ENCODE measurements at regions not wholly inside any gene's neighbourhood (a gene's known extent, or its start where the extent isn't known, plus 50 kb on each side); places are given as distances from the start of the nearest gene placed in this dataset.
"Not testable (repeated sequence)": the region's sequence is repeated elsewhere in the genome, so short reads cannot be mapped to it uniquely, and the experiment has no call there.

- no peak for DNase-seq (ENCODE audit: low spot score)
Measured at GRCh38 chr10:16231734-16232435, 204.9 kb upstream of the PTER start.

DNA sequence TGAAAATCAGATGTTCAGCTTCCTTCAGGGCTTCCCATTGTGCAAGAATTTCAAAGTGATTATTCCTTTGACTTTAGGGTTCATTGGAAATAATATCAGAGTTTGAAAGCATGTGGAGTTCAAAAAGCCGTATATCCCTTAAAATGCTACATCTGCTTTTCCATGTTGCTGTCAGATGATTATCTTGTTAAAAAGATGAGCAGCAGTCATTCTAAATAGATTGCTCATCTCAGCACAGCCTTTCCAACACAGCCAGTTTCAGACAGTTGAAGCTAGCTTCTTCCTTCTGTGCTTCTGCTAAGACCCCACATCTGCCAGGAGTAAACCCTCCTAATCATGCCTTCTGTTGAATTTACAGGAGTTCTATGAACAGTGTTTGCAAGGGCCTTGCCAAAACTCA is 204.4 kb upstream of the PTER start:
- DNase-seq (ENCODE audit: low spot score) = no peak

DNA sequence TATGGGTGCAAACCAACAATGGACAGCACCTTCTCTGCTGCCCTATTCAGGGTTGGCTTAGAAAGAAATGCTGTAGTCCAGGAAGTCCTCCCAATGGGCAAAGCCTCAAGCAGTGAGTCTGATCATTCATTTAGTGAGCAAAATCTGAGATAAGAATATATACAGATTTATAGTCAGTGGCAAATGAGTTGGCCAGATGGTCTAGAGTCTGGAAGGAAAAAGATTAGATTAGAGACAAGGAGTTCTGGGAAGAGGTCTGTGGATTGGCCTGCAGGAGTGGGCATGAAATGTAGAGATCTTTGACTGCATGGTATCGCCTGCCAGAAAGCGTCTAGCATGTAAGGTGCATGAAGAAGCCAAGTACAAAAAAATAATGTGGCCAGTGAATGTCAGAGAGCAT is 201.9 kb upstream of the PTER start:
- no peak for DNase-seq (ENCODE audit: low spot score)

GRCh38 chr10:16242446-16242845 is 194.4 kb upstream of the PTER start:
- no peak for DNase-seq (ENCODE audit: low spot score)

- DNase-seq (ENCODE audit: low spot score) = no peak
Measured at GRCh38 chr10:16242859-16243613, 193.8 kb upstream of the PTER start.

GRCh38 chr10:16250136-16250535 is 186.7 kb upstream of the PTER start:
- DNase-seq (ENCODE audit: low spot score) = not testable (repeated sequence)

DNA sequence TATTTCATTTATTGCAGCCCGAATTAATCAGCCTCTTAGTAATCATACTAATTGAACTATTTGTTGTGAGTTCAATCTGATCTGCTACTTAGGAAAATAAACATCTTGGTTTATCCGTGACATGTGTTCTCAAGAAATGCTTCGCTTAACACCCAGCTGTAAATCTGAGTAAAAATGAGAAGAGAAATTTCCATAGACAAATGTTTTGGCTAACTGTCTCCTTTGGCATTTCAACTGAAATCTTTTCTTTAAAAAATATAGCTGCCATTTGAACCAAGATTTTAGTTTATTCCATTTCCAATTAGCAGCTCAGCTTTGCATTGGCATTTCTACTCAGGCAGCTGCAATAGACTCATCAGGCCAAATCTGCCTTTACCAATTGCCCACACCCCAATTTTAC is 180.5 kb upstream of the PTER start:
- no peak for DNase-seq (ENCODE audit: low spot score)

- no peak for DNase-seq (ENCODE audit: low spot score)
Measured at GRCh38 chr10:16258291-16259040, 178.3 kb upstream of the PTER start.

DNA sequence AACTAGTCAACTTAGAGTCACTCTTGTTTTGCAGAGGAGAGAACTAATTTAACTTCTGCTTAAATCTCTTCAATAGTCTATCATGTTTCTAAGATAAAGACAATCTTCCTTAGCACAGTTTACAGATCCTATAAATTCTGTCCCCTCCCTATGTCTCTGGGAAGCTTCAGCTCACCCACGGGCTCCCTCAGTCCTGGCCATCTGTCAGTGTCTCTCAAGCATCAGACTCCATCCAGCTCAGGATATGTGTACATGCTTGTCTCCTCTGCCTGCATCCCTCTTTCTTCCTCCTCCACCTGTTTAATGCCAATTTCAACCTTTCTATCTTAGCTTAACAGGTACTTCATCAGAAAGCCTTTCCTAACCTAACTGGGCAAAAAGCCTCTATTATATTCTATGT is 177.1 kb upstream of the PTER start:
- DNase-seq (ENCODE audit: low spot score) = no peak

- DNase-seq (ENCODE audit: low spot score) = no peak
Measured at GRCh38 chr10:16260388-16260787, 176.4 kb upstream of the PTER start.

- no peak for DNase-seq (ENCODE audit: low spot score)
Measured at GRCh38 chr10:16271571-16271970, 165.2 kb upstream of the PTER start.

GRCh38 chr10:16274911-16275310 is 161.9 kb upstream of the PTER start:
- no peak for DNase-seq (ENCODE audit: low spot score)

GRCh38 chr10:16280595-16280994 is 156.2 kb upstream of the PTER start:
- no peak for DNase-seq (ENCODE audit: low spot score)

DNA sequence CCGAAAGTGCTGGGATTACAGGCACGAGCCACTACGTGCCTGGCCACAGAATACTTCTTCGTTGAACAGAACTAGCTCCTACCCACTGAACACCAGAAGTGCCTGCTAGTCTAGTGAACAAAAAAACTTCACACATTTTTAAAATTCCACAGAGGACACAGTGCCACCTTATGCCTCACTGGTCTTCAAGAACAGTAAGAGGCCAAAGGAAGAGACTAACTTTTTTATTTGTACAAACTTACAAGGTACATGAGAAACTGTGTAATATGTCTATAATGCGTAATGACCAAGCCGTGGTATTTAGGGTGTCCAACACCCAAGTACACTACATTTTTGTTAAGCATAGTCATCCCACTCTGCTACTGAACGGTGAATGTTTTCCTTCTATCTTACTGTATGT is 144.4 kb upstream of the PTER start:
- no peak for DNase-seq (ENCODE audit: low spot score)

GRCh38 chr10:16297069-16297468 is 139.7 kb upstream of the PTER start:
- DNase-seq (ENCODE audit: low spot score) = no peak

DNA sequence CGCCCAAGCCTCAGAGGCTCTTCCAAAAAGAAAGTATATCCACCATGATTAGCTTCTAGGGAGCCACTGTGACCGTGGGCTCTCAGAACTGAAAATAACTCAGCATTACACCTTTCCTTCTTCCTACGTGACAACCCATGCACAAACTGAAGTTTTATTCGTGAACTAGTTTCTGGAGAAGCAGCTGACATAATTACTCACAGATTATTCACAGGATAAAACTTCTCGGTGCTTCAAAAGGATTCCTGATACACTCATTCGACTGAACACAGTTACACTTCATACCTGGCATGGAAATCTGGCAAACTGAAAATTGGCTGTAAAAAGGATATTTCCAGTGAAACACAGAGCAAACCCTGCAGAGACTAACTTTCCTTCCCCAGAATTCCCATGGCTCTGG is 139.2 kb upstream of the PTER start:
- no peak for DNase-seq (ENCODE audit: low spot score)

DNA sequence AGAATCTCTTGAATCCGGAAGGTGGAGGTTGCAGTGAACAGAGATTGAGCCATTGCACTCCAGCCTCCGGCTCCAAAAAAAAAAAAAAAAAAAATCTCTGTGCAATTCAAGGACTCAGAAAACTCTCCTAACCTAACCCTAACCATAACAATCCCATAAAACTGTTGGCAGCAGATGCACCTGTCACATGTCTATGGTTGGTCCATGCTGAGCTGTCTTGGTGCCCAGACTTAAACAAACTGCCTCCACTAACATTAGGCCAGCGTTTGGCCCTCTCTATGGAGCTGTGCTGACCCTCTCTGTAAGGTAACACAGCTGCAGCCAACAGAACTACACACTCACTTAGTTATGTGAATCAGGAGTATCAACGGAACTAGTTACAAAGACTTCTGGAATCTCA is 132.5 kb upstream of the PTER start:
- DNase-seq (ENCODE audit: low spot score) = no peak

- no peak for DNase-seq (ENCODE audit: low spot score)
Measured at GRCh38 chr10:16310440-16310839, 126.4 kb upstream of the PTER start.

DNA sequence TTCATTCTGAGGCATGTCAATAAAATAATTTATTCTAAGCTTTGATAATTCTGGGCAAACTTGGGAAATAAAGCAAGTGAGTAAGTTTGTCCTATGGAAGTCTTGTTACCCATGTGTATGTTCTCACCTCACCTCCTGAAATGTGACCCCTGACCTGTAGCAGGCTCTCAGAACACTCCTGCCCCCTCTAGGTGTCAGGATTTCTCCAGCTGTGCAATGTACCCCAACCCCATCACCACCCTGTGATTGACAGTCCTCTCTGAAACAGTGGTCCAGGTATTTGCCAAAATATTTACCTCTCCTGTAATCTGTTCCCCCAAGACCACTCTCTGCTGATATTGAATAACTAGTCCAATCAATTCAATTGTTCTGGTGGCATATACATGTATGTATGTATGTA is 122.6 kb upstream of the PTER start:
- no peak for DNase-seq (ENCODE audit: low spot score)

DNA sequence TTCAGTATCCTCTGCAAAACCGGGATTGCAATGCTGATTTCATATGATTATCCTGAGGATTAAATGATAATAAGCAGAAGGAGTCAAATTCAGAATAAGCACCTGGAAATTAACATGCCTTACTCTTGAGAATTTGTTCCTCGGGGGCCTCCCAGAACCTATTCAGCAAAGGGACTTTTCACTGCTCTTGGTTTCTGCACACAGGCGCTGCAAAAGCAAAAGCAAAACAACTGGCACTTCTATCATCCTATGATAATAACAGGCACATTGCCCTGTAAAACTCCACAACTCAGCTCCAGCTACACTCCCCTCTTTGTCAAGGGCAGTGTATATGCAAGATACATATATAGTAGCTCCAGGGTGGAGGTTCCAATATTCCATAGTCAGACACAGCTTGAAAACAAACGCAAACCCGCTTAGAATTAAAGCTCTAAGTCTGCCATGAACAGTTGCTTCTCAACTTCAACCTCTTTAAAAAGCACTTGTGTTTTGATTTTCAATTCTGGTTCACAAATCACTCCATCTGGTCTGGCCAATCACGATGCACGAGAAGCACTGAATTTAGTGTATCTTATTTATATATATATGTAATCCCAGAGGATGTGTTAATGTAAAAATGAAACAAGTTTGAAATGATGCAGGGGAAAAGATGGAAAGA is 119.9 kb upstream of the PTER start:
- DNase-seq (ENCODE audit: low spot score) = no peak

GRCh38 chr10:16341637-16342036 is 95.2 kb upstream of the PTER start:
- no peak for DNase-seq (ENCODE audit: low spot score)

- no peak for DNase-seq (ENCODE audit: low spot score)
Measured at GRCh38 chr10:16348891-16349290, 87.9 kb upstream of the PTER start.

Measured in A172 (cell line).